GM12892 (cell line): ENCODE measurements at regions not wholly inside any gene's neighbourhood (a gene's known extent, or its start where the extent isn't known, plus 50 kb on each side); places are given as distances from the start of the nearest gene placed in this dataset.
"Not testable (repeated sequence)": the region's sequence is repeated elsewhere in the genome, so short reads cannot be mapped to it uniquely, and the experiment has no call there.

Experiments used
- DNase-seq: peaks from one replicate; pipeline ENCODE4 v3.0.0; 2011; ENCODE audit not compliant: insufficient read length
- FAIRE-seq: peaks from 2 replicates; lab custom pipeline; 2011; peaks lifted over from hg19 to GRCh38; lab: Jason Lieb, UNC
- POLR2A ChIP-seq: IDR thresholded peaks from 2 replicates; pipeline ENCODE4 v1.6.1; 2011; ENCODE audit warnings: low read depth, low read length, control low read depth
- POLR2AphosphoS5 ChIP-seq: IDR thresholded peaks from 2 replicates; pipeline ENCODE4 v1.6.1; 2011; ENCODE audit warnings: low read depth, low read length, control low read depth
- TAF1 ChIP-seq: IDR thresholded peaks from 2 replicates; pipeline ENCODE4 v1.6.1; 2011; ENCODE audit warnings: low read depth, mild to moderate bottlenecking, control low read depth, low read length, borderline replicate concordance

DNA sequence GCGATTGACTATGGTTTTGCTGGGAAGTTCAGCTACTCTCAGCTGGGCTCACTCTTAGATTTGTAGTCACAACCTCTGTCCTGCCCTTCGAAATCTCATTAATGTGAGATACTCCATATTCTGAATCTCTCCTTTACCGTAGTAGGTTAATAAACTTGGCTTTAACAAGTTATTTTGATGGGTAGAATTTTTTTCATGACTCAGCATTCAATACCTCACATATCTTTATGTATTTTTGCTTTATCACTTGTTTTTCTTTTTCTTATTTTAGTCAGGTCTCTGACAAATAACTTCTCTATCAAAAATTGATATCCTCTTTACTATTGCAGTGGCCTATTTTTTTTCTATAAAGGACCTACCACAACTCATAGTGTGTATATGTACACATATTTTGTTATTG, 855.2 kb upstream of the ADGRB3 start:
- DNase-seq: no peak
- no peak for FAIRE-seq
- TF ChIP-seq POLR2AphosphoS5: no peak
- no peak for TF ChIP-seq POLR2A
- no peak for TF ChIP-seq TAF1

DNA sequence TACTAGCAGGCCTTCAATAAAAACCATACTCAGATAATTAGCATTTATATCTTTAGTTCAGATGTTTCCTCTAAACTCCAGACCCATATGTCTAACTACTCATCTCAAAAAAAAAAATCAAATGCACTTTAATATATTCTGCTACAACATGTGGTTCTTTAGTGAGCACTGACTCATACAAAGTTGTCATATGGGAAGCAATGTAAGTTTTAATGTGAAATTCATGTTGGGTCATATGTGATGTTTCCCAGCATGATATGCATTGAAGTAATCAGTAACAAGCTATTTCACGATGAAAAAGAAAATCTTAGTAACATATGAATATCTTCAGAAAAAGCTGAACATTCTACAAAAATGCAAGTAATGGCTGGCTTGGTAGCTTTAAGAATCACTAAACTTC, 859.7 kb upstream of the ADGRB3 start:
- no peak for FAIRE-seq
- DNase-seq: no peak
- TF ChIP-seq POLR2A (no peak), POLR2AphosphoS5 (no peak), TAF1 (no peak)

DNA sequence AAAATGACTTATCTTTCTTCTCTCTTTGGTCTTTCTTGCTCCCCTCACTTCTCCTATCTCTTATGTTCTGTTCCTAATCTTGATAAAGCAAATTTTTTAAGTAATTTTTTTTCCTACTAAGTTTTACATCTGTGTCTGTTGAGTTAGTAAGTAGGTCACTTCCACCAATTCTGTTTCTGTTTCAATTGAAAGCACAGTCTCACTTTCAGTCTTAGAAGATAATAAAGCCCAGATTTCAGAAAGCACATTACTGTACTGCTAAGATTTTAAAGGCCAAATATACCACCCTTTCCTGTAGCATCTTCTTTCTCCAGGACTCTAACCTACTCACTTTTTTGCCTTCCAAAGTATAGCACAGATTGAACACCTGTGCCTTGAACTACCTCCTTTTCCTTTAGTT, 866.1 kb upstream of the ADGRB3 start:
- TF ChIP-seq POLR2A (no peak), TAF1 (no peak), POLR2AphosphoS5 (no peak)
- FAIRE-seq: no peak
- DNase-seq: no peak

DNA sequence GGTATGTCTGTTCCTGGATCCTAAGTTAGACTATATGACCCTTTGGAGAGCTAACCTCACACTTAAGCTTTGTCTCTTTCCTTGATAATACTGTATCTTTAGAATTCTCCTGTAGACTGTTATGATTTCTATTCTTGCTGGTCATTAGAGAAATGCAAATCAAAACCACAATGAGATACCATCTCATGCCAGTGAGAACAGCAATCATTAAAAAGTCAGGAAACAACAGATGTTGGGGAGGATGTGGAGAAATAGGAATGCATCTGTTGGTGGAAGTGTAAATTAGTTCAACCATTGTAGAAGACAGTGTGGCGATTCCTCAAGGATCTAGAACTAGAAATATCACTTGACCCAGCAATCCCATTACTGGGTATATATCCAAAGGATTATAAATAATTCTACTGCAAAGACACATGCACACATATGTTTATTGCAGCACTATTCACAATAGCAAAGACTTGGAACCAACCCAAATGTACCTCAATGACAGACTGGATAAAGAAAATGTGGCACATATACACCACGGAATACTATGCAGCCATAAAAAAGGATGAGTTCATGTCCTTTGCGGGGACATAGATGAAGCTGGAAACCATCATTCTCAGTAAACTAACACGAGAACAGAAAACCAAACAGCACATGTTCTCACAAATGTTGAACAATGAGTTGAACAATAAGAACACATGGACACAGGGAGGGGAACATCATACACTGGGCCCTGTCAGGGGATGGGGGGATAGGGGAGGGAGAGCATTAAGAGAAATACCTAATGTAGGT, 867.8 kb upstream of the ADGRB3 start:
- DNase-seq, FAIRE-seq: not testable (repeated sequence)

DNA sequence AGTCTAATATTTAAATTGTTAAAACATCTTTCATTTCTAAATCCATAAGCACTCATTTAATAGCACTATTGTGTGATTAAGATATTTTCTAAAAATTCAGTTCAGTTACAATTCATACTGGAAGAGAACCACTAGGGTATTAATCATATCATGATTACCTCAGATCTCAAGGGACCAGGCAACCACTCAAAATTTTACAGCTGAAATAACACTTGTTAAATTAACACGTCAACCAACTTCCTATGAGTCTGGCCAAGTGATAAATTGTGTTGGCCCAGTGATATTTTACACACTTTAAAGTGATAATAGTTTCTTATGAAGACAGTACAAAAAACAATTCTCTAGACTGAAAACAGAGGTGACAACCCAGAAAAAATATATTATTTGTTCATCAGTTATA, 869.0 kb upstream of the ADGRB3 start:
- FAIRE-seq (no peak), DNase-seq (no peak)
- TF ChIP-seq POLR2A (no peak), TAF1 (no peak), POLR2AphosphoS5 (no peak)

DNA sequence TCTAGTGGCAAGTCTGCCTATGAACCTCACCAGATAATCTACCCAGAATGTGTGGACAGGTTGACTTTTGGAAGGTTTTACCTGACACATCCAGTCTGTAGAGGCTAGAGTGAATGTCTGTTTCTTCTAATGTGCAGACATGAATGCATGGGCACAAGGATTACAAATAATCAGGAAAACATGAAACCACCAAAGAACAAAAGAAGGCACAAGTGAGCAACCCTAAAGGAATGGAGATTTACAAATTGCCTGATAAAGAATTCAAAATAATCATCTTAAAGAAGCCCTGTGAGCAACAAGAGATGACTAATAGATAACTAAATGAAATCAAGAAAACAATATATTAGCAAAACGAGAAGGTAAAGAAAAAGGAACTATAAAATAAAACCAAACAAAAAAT, 876.1 kb upstream of the ADGRB3 start:
- no peak for TF ChIP-seq POLR2A
- TF ChIP-seq TAF1: no peak
- TF ChIP-seq POLR2AphosphoS5: no peak
- DNase-seq (no peak), FAIRE-seq (no peak)

DNA sequence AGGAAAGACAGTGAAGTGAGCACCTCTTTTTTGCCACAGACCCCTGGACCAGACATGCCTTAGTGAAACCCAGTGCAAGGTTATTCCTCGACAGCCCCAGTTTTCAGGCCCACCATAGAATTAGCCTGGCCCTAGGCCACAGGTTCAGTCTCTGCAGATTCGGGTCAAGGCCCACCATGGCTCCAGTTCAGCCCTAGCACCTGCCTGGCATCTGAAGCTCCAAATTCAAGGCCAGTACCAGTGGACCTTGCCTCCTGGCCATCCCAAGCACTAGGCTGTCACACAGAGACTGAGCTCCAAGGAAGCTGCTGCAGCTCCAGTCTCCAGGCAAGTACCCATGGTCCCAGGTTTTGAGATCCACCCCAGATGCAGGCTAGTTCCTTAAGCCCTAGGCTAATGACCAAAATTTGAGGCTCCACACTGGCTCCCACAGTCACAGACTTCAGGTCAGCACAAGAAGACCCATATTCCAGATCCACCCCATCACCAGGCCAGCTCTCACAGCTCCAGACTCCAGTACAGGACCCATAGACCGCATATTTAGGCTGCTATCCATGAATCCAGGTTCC, 877.5 kb upstream of the ADGRB3 start:
- DNase-seq (no peak), FAIRE-seq (no peak)
- TF ChIP-seq POLR2A (no peak), TAF1 (no peak), POLR2AphosphoS5 (no peak)

DNA sequence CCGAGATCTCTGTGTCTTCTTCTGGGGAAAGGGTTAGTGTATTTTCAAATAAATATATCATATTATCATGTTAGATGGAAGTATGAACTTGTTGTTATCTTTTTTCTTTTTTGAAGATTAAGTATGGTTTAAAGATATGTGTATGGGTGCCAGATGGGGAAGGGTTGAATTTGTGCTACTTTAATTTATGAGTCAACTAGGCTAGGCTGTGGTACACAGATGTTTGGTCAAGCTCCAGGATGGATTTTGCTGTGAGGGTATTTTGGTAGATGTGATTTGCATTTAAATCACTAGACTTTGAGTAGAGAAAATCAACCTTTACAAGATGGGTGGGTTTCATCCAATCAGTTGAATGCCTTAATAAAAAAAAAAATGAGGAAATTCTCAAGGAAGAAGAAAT, 886.6 kb upstream of the ADGRB3 start:
- TF ChIP-seq POLR2A: no peak
- no peak for FAIRE-seq

DNA sequence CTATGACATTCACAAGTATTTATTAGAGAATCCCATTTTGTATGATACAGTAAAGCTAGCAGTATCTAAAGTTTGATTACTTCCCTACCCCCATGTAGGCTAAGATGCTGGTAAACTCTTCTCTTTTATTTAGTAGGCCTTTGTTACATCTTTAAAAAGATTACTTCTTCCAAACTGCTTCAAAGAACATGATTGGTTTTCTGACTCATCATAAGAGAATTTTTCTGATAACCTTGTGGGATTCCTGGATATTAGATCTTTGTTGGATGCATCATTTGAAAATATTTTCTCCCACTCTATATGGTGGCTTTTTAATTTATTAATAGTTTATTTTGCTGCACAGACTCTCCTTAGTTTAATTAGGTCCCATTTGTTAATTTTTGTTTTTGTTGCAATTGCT, 898.3 kb upstream of the ADGRB3 start:
- TF ChIP-seq POLR2AphosphoS5: no peak
- TF ChIP-seq TAF1: no peak
- TF ChIP-seq POLR2A: no peak
- no peak for DNase-seq
- FAIRE-seq: no peak

More for the DNA sequence above, 886.6 kb upstream of the ADGRB3 start:
- DNase-seq: no peak

DNA sequence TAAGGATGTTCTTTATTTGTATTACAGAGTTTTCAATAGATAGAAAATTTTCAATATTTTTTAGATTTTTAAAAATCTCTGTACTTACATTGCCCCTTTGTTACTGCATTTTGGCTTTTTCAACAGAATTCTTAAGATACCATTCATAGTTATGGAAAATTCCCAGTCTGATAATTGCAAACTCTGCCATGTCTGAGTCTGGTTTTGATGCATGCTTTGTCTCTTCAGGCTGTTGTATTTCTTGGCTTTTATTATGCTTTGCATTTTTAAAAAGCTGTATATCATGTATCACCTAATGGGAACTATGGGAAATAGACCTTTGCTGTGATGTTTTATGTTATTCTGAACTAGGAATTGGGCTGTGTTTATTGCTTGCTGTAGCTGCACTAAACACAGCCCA, 898.9 kb upstream of the ADGRB3 start:
- FAIRE-seq (no peak), DNase-seq (no peak)
- no peak for TF ChIP-seq TAF1
- TF ChIP-seq POLR2A: no peak

DNA sequence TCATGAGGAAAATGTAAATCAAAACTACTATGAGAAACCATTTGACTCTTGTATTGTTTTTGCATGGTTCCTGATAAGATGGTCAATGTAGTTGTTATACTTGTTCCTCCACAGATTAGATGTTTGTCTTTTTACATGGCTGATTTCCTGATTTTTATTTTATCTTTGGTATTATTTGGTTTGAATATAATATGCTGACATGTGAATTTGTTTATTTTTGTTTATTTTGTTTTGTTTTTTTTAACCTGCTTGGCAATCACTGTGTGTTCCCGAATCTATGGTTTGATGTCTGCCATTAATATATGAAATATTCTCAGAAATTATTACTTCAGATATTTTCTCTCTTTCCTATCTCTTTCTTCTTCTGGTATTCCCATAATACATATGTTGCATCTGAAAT, 899.5 kb upstream of the ADGRB3 start:
- TF ChIP-seq POLR2A (no peak), TAF1 (no peak), POLR2AphosphoS5 (no peak)
- FAIRE-seq (no peak), DNase-seq (no peak)

DNA sequence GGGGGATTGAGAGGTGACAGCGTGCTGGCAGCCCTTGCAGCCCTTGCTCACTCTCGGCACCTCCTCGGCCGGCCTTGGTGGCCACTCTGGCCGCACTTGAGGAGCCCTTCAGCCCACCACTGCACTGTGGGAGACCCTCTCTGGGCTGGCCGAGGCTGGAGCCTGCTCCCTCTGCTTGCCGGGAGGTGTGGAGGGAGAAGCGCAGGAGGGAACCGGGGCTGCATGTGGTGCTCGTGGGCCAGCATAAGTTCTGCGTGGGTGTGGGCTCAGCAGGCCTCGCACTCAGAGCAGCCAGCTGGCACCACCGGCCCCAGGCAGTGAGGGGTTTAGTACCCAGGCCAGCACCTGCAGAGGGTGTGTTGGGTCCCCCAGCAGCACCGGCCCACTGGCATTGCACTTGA, 912.2 kb upstream of the ADGRB3 start:
- TF ChIP-seq TAF1: no peak
- TF ChIP-seq POLR2A: no peak
- TF ChIP-seq POLR2AphosphoS5: no peak
- DNase-seq (no peak), FAIRE-seq (no peak)

DNA sequence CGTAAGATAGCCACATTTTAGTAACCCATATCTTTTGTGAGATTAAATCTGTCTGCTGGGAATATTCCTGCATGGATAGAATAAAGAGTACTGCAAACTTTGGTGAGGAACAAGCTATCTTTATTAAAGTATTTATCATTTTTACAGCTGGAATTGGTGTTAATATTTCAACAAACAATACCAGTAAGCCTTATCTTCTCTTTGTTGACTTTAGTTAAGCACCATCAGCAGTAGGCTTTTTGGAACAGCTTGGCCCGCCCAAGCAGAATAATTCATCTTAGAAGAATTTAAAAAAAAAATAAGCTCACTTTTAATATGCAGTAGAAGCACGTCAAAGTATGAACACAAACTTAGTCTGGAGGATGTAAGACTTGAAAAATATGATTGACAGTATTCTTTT, 917.8 kb upstream of the ADGRB3 start:
- FAIRE-seq (no peak), DNase-seq (no peak)
- TF ChIP-seq POLR2AphosphoS5 (no peak), TAF1 (no peak), POLR2A (no peak)
